ENCODE measurements at regions not wholly inside any gene's neighbourhood (a gene's known extent, or its start where the extent isn't known, plus 50 kb on each side); places are given as distances from the start of the nearest gene placed in this dataset.

DNA sequence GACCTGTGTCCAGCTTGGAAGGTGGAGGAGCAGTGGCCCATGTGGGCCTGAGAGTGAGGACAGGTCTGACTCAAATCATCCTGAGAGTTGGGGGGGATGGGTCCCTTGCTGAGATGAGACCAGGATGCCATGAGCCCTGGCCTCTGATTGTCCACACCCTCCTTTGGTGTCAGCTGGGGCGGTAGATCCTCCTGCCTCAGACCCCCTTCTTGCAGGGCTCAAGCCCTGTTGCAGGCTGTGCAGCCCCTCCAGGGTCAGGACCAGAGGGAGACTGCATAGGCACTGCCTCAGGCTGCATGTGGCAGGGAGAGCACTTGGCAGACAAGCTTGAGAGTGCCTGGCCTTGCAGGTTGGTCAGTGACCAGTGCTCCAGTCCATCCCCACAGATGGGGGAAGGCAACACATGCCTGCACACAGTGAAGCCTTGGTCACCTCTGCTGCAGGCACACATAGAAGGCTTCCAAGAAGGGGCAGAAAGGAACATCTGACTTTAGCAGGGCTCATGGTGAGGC, 82.2 kb upstream of the ACTRT2 start:
- TF ChIP-seq, protein P1, sequence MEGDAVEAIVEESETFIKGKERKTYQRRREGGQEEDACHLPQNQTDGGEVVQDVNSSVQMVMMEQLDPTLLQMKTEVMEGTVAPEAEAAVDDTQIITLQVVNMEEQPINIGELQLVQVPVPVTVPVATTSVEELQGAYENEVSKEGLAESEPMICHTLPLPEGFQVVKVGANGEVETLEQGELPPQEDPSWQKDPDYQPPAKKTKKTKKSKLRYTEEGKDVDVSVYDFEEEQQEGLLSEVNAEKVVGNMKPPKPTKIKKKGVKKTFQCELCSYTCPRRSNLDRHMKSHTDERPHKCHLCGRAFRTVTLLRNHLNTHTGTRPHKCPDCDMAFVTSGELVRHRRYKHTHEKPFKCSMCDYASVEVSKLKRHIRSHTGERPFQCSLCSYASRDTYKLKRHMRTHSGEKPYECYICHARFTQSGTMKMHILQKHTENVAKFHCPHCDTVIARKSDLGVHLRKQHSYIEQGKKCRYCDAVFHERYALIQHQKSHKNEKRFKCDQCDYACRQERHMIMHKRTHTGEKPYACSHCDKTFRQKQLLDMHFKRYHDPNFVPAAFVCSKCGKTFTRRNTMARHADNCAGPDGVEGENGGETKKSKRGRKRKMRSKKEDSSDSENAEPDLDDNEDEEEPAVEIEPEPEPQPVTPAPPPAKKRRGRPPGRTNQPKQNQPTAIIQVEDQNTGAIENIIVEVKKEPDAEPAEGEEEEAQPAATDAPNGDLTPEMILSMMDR (conservative IDR thresholded peaks at IDR 0.05; ENCODE audit: low read depth, low read length), result no peak
- no peak overlapping the region for H3K4me3 ChIP-seq (ENCODE audit: low read length)
- DNase-seq (ENCODE audit: low read depth), result no peak

DNA sequence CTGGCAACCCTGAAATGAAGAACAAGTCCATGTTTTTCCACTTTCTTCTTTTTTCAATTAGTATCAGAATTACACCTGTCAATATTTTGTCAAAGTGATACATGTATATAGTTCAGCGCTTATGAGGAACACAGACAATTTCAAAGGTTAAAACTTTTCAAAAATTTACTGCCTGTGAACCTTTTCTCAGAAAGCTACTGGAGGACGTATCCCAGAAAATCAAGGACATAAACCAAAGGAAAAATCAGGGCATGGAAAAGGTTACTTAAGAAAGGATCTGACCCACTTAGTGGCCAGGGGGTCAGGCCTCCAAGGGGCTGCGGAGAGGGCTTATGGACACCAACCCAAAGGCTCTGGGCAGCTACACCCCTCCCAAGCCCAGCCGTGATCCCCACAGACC, 81.1 kb upstream of the ACTRT2 start:
- TF ChIP-seq, protein P1 (conservative IDR thresholded peaks at IDR 0.05; ENCODE audit: low read depth, low read length), result no peak
- no peak overlapping the region for H3K4me3 ChIP-seq (ENCODE audit: low read length)
- no peak for DNase-seq (ENCODE audit: low read depth)

DNA sequence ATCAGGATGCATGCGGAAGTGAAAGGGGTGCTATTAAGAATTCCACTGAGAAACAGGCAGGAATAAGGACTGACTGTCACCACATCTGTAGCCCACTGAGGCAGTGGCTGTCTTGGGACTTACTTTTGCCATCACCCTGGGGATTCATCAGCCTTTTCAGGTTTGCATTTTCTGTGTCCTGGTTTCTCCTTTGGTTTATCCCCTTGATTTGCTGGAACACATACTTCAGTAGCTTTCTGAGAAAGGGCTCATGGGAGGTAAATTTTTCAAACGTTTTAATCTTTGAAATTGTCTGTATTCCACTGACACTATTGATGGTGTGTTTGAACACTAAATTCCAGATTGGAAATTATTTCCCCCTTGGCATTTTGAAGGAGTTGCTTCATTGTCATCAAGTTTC, 80.2 kb upstream of the ACTRT2 start:
- no peak overlapping the region for H3K4me3 ChIP-seq (ENCODE audit: low read length)
- no peak for DNase-seq (ENCODE audit: low read depth)
- TF ChIP-seq, protein P1 (conservative IDR thresholded peaks at IDR 0.05; ENCODE audit: low read depth, low read length), result no peak

DNA sequence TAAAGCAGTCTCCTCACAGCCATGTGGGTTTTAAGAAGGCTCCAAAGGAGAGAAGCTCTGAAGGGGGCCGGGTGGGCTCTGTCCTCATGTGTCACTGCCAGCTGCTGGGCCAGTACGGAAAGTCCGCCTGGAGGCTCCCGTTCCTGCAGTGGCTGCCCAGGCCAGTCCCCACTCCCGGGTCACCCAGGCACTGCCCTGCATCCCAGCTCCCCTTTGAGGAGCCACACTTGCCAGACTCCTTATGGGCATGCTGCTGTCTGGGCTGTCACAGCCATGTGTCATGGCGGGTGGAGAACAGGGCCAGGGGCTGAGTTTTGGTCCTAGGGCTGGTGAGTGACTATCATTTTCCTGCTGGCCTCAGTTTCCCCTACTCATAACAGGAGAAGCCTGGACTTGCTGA, 79.4 kb upstream of the ACTRT2 start:
- H3K4me3 ChIP-seq (ENCODE audit: low read length), result no peak overlapping the region
- no peak for DNase-seq (ENCODE audit: low read depth)
- TF ChIP-seq, protein P1 (conservative IDR thresholded peaks at IDR 0.05; ENCODE audit: low read depth, low read length), result no peak

DNA sequence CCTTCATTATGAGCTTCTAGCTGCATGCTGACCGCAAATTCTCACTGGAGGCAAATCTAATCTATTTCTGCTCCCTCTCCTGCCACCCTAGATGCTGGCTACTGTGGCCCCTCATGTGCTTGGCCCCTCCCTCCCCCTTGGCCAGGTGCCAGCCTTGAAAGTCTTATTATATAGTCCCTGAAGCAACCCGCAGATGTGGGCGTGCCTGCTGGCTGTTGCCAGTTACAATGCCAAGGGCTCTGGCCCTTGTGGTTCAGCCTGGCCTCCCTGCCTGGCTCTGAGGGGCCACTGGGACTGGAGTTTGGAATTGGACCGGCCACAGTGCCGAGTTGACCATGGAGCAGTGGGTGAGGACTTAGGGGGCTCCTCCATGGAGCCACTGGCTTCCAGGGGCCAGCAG, 78.9 kb upstream of the ACTRT2 start:
- no peak overlapping the region for H3K4me3 ChIP-seq (ENCODE audit: low read length)
- no peak for DNase-seq (ENCODE audit: low read depth)
- TF ChIP-seq, protein P1 (conservative IDR thresholded peaks at IDR 0.05; ENCODE audit: low read depth, low read length), result no peak

DNA sequence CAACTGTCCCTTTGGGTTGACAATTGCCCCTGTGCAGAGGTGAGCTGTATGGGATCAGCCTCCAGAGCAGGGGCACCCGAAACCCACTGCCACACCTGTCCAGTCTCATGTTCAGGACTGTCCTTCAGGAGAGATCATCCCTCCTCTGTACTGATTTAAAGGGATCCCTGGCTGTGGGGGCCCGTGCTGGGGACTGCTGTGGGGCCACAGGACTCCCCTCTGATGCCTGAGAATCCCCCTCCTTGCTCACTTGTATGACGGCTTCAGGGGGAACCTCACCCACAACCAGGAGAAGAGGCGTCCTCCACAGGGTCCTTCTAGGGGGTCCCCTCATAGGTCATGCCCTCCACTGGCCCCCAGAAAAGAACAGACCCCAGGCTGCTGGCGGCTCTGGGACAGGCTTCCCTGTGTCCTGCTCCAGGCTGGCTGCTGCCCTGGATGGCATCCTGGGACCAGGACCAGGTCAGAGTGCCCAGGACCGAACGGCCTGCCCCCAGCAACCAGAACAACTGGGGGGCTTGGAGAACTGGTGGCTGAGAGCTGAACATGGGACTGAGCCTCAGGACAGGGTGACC, 77.5 kb upstream of the ACTRT2 start:
- TF ChIP-seq, protein P1 (conservative IDR thresholded peaks at IDR 0.05; ENCODE audit: low read depth, low read length), result no peak
- DNase-seq (ENCODE audit: low read depth), result no peak
- H3K4me3 ChIP-seq (ENCODE audit: low read length), result no peak overlapping the region

DNA sequence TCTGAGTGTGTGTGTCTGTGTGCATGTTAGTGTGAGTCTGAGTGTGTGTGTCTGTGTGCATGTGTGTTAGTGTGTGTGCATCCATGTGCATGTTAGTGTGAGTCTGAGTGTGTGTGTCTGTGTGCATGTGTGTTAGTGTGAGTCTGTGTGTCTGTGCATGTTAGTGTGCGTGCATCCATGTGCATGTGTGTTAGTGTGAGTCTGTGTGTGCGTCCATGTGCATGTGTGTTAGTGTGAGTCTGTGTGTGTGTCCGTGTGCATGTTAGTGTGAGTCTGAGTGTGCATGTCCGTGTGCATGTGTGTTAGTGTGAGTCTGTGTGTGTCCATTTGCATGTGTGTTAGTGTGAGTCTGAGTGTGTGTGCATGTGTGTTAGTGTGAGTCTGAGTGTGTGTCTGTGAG, 76.6 kb upstream of the ACTRT2 start:
- no peak overlapping the region for H3K4me3 ChIP-seq (ENCODE audit: low read length)
- no peak for DNase-seq (ENCODE audit: low read depth)
- TF ChIP-seq, protein P1 (conservative IDR thresholded peaks at IDR 0.05; ENCODE audit: low read depth, low read length), result no peak
